NCI-H146 treated with DMSO at 0.1 percent for 48 hours (cell line): ENCODE measurements at regions not wholly inside any gene's neighbourhood (a gene's known extent, or its start where the extent isn't known, plus 50 kb on each side); places are given as distances from the start of the nearest gene placed in this dataset.
"Not testable (repeated sequence)": the region's sequence is repeated elsewhere in the genome, so short reads cannot be mapped to it uniquely, and the experiment has no call there.

Experiments
- DNase-seq: peaks from one replicate; lab custom pipeline; 2025; ENCODE audit not compliant: unreplicated experiment; lab: John Stamatoyannopoulos, UW

- no peak for DNase-seq
These were observed 165.1 kb upstream of the AFDN start for GRCh38 chr6:167661552-167662044.

GRCh38 chr6:167662075-167662880, 164.4 kb upstream of the AFDN start:
- no peak for DNase-seq

- no peak for DNase-seq
These were observed 163.9 kb upstream of the AFDN start for GRCh38 chr6:167662881-167663205.

- no peak for DNase-seq
These were observed 163.4 kb upstream of the AFDN start for GRCh38 chr6:167663316-167663715.

GRCh38 chr6:167663784-167664443, 162.8 kb upstream of the AFDN start:
- no peak for DNase-seq

- DNase-seq: no peak
These were observed 161.7 kb upstream of the AFDN start for GRCh38 chr6:167664678-167665660.

GRCh38 chr6:167665698-167666330, 160.9 kb upstream of the AFDN start:
- no peak for DNase-seq

- DNase-seq: no peak
These were observed 160.0 kb upstream of the AFDN start for GRCh38 chr6:167666571-167667203.

GRCh38 chr6:167667204-167668018, 159.3 kb upstream of the AFDN start:
- no peak for DNase-seq

GRCh38 chr6:167668019-167668753, 158.5 kb upstream of the AFDN start:
- no peak for DNase-seq

GRCh38 chr6:167668754-167669552, 157.8 kb upstream of the AFDN start:
- DNase-seq: no peak

GRCh38 chr6:167669553-167669849, 157.2 kb upstream of the AFDN start:
- no peak for DNase-seq

- no peak for DNase-seq
These were observed 156.6 kb upstream of the AFDN start for GRCh38 chr6:167669870-167670802.

GRCh38 chr6:167670938-167671338, 155.8 kb upstream of the AFDN start:
- no peak for DNase-seq

- DNase-seq: not testable (repeated sequence)
These were observed 155.2 kb upstream of the AFDN start for GRCh38 chr6:167671379-167671976.

- no peak for DNase-seq
These were observed 154.6 kb upstream of the AFDN start for GRCh38 chr6:167671977-167672687.
